ENCODE measurements at regions not wholly inside any gene's neighbourhood (a gene's known extent, or its start where the extent isn't known, plus 50 kb on each side); places are given as distances from the start of the nearest gene placed in this dataset.
A peak's percentile ranks its signal among the peaks of the same experiment; 100 is the strongest.

DNA sequence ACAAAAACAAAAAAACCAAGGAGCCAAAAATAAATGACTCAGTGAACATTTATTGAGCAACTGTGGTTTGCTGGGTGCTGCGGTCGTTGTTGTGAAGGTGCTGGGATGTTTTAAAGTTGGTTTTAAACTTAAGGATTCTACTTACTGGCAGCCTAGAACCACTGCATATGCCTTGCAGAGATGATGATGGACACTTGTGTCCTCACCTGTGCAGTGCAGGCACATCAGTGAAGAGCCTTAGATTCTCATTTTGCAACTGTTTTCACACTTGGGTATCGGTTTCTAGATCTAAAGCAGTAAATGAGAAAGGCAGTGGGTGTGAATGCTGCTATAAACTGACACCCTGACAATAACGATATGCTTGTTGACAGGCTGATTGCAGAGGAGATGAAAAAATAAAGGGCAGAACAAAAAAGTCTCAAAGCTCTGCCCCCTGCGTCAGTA lies 68.8 kb downstream of the UTRN start:
- no peak overlapping the region for H2BK20ac ChIP-seq (ENCODE audit: low read length)
- no peak overlapping the region for H2BK5ac ChIP-seq (ENCODE audit: low read depth, low read length)
- ChIA-PET CTCF (ENCODE audit: partially characterized antibody) (no interaction called here), POLR2A (ENCODE audit: partially characterized antibody) (interaction anchor here (1.7 kb wide), 1 partner anchor 10 kb away, joined by 5 read pairs; no protein-coding TSS in a partner anchor)
- H3K9me3 ChIP-seq (ENCODE audit: insufficient read depth in 2 of 2, low read depth in 1 of 2, low read length in 1 of 2), result no peaks in the 10 kb centered on the region
- H3K23ac ChIP-seq (ENCODE audit: insufficient read length), result no peak overlapping the region
- no peak overlapping the region for H2AK5ac ChIP-seq (ENCODE audit: low read depth, low read length)
- H3K27ac ChIP-seq (ENCODE audit: low read depth, low read length), result no peak overlapping the region
- H3K56ac ChIP-seq (replicated peaks; ENCODE audit: insufficient read length, low read depth, low read length), result no peak overlapping the region
- 0 out of 4 replicates have a peak overlapping the region, but pooled peaks of 1 of the 2 experiments have one; percentile 2 for H3K4me2 ChIP-seq (ENCODE audit: insufficient read depth in 1 of 2, low read depth in 2 of 2, low read length in 2 of 2)
- FAIRE-seq, result no peak
- H3K23me2 ChIP-seq (ENCODE audit: low read depth, low read length), result no peaks in the 10 kb centered on the region
- no peaks in the 10 kb centered on the region for H3K36me3 ChIP-seq (ENCODE audit: control insufficient read depth in 2 of 4, insufficient read depth in 4 of 4, low read length in 3 of 4)
- no peak overlapping the region for H2AFZ ChIP-seq (ENCODE audit: low read length)
- H4K20me1 ChIP-seq (replicated peaks in 1 of 2; ENCODE audit: control insufficient read depth in 1 of 2, insufficient read depth in 2 of 2, low read length in 2 of 2), result no peaks in the 10 kb centered on the region
- H3K79me2 ChIP-seq (ENCODE audit: control insufficient read depth in 1 of 2, insufficient read depth in 2 of 2, low read length in 2 of 2), result peaks cover 0 to 48% of the 10 kb centered on the region in 2 experiments; a peak in 3 of 4 replicates
- 93% methylated on average over 5 of the region's 5 CpGs; no CpG with 5 or more reads in 1 of the 2 experiments for WGBS, 2 experiments (ENCODE audit: extremely low coverage in 1 of 2, insufficient coverage in 1 of 2, insufficient read length in 1 of 2, insufficient replicate concordance in 2 of 2, low coverage in 1 of 2, low lambda C conversion rate in 2 of 2, missing lambda C conversion rate in 1 of 2)
- H4K8ac ChIP-seq (ENCODE audit: extremely low read depth, insufficient read depth, low read length), result no peak overlapping the region
- peaks cover 0 to 13% (median 7%) of the 10 kb centered on the region in 4 experiments; a peak in 5 of 7 replicates for H3K4me1 ChIP-seq (replicated peaks in 1 of 4; ENCODE audit: control insufficient read depth in 3 of 4, insufficient read depth in 4 of 4, low read length in 3 of 4)
- H4K91ac ChIP-seq (replicated peaks; ENCODE audit: insufficient read length, low read length), result no peak overlapping the region
- peaks cover 5% of the 10 kb centered on the region for H3K79me1 ChIP-seq (ENCODE audit: low read depth, low read length)
- DNase-seq (ENCODE audit: low read depth in 1 of 2, low spot score in 2 of 2), result no peak
- H3K18ac ChIP-seq (ENCODE audit: extremely low read depth, low read length), result no peak overlapping the region
- no peak overlapping the region for H3K9ac ChIP-seq (replicated peaks in 1 of 4; ENCODE audit: extremely low read depth in 1 of 4, low read depth in 3 of 4, low read length in 3 of 4)
- H2BK12ac ChIP-seq (ENCODE audit: low read depth, low read length), result no peak overlapping the region
- H2BK15ac ChIP-seq (ENCODE audit: low read length), result no peak overlapping the region
- H3K4me3 ChIP-seq (ENCODE audit: extremely low read depth in 1 of 4, insufficient read depth in 2 of 4, low read depth in 3 of 4, low read length in 4 of 4), result no peak overlapping the region
- H3K14ac ChIP-seq (ENCODE audit: insufficient read length), result no peak overlapping the region
- no peak overlapping the region for H2BK120ac ChIP-seq (replicated peaks; ENCODE audit: low read depth, low read length)
- no peak overlapping the region for H4K5ac ChIP-seq (ENCODE audit: insufficient read length, low read depth, low read length)
- H3K27me3 ChIP-seq (replicated peaks in 1 of 4; ENCODE audit: control insufficient read depth in 3 of 4, extremely low read depth in 1 of 4, insufficient read depth in 3 of 4, low read length in 3 of 4), result no peaks in the 10 kb centered on the region
- H3K4ac ChIP-seq (replicated peaks; ENCODE audit: insufficient read length, low read depth, low read length), result no peak overlapping the region
- no peak for TF ChIP-seq RBBP5 (IDR thresholded peaks at IDR 0.05; ENCODE audit: borderline replicate concordance, low read depth, low read length)
- TF ChIP-seq CBX5 (IDR thresholded peaks at IDR 0.05; ENCODE audit: low read depth, low read length), result no peak
- TF ChIP-seq CTBP2 (IDR thresholded peaks at IDR 0.05; ENCODE audit: borderline replicate concordance, insufficient read depth, insufficient read length, low read length), result no peak

Measured in H1 (cell line).